HepG2 (cell line): ENCODE measurements at regions not wholly inside any gene's neighbourhood (a gene's known extent, or its start where the extent isn't known, plus 50 kb on each side); places are given as distances from the start of the nearest gene placed in this dataset.

Experiments used
- ATAC-seq: fragments of 200-7000 bp; cut with Tn5 transposase; 3 replicates; pipeline ENCODE4 v1.9.1; 2020; ENCODE audit warnings: mild to moderate bottlenecking, moderate library complexity
- BruUV-seq: library from RNA; stranded (reverse); fragments of 400-500 nt; replicated peaks from 2 replicates; lab custom pipeline; 2021; lab: Mats Ljungman, UMichigan
- CTCF ChIA-PET: fragments of 300-600 bp; formaldehyde crosslinking; extraction: SDS; loops from one replicate; lab custom pipeline; 2021; ENCODE audit warnings: low total read pairs, inconsistent platforms, low intra/inter-chr PET ratio; lab: Yijun Ruan, JAX
- POLR2A ChIA-PET: fragments of 350-600 bp; sonication (Branson Sonifier 250); formaldehyde crosslinking; loops from one replicate; lab custom pipeline; 2020; ENCODE audit warnings: antibody characterized with exemption, inconsistent platforms; lab: Yijun Ruan, JAX
- DNase-seq: peaks from one replicate; pipeline ENCODE4 v3.0.0-alpha.2; 2015; ENCODE audit warnings: low spot score
- FAIRE-seq: peaks from 3 replicates; lab custom pipeline; 2011; peaks lifted over from hg19 to GRCh38; lab: Jason Lieb, UNC
- H2AFZ ChIP-seq: one replicate; pipeline ENCODE4 v1.6.1; 2011; ENCODE audit warnings: low read length, inconsistent platforms
- H3K27ac ChIP-seq: fragments of 300-600 bp; 3 replicates; pipeline ENCODE4 v1.8.0; 2011; ENCODE audit warnings: mixed run types, mild to moderate bottlenecking, mixed read lengths, low read length, inconsistent platforms; ENCODE audit not compliant: insufficient read depth; ENCODE audit errors: extremely low read length
- H3K27me3 ChIP-seq, 2 experiments: fragments of 200-600 bp in 1 of 2; 2 replicates in 1 of 2; 3 replicates in 1 of 2; pipeline versions ENCODE4 v1.6.0 to v1.8.0; 2011; ENCODE audit warnings: low read length in 2 of 2, mild to moderate bottlenecking in 2 of 2, moderate library complexity in 2 of 2, inconsistent platforms in 1 of 2; ENCODE audit not compliant: insufficient read depth in 2 of 2, control insufficient read depth in 1 of 2
- H3K36me3 ChIP-seq, 2 experiments: fragments of 200-600 bp in 1 of 2; replicated peaks in 1 of 2; 2 replicates in 1 of 2; 3 replicates in 1 of 2; pipeline versions ENCODE4 v1.5.1 to v1.8.0; 2011; ENCODE audit warnings: low read length in 2 of 2, inconsistent platforms in 1 of 2; ENCODE audit not compliant: insufficient read depth in 2 of 2, control insufficient read depth in 1 of 2
- H3K4me1 ChIP-seq: 2 replicates; pipeline ENCODE4 v1.5.1; 2012; ENCODE audit warnings: low read length, inconsistent platforms; ENCODE audit not compliant: insufficient read depth
- H3K4me2 ChIP-seq: 2 replicates; pipeline ENCODE4 v1.6.0; 2011; ENCODE audit warnings: low read depth, low read length, inconsistent platforms
- H3K4me3 ChIP-seq, 3 experiments: fragments of 200-600 bp in 1 of 3; sonication (generic), shearing (Covaris generic) in 1 of 3; replicated peaks in 1 of 3; 2 replicates each; pipeline ENCODE4 v1.5.1; 2011 to 2016; ENCODE audit warnings: low read length in 3 of 3, inconsistent platforms in 2 of 3, low read depth in 2 of 3, mild to moderate bottlenecking in 2 of 3, control low read depth in 1 of 3, mixed read lengths in 1 of 3; ENCODE audit not compliant: insufficient read depth in 1 of 3
- H3K79me2 ChIP-seq: one replicate; pipeline ENCODE4 v1.6.1; 2011; ENCODE audit warnings: low read length, inconsistent platforms; ENCODE audit not compliant: insufficient read depth
- H3K9ac ChIP-seq: 2 replicates; pipeline ENCODE4 v1.6.0; 2011; ENCODE audit warnings: mild to moderate bottlenecking, low read depth, low read length, inconsistent platforms; ENCODE audit not compliant: insufficient read depth
- H3K9me3 ChIP-seq: 2 replicates; pipeline ENCODE4 v1.5.1; 2012; ENCODE audit warnings: mild to moderate bottlenecking, low read length
- H4K20me1 ChIP-seq: 2 replicates; pipeline ENCODE4 v1.6.0; 2011; ENCODE audit warnings: inconsistent platforms, mild to moderate bottlenecking, low read length, moderate library complexity; ENCODE audit not compliant: insufficient read depth
- ATF1 ChIP-seq: IDR thresholded peaks from 2 replicates; pipeline ENCODE4 v1.6.1; 2016; ENCODE audit warnings: mild to moderate bottlenecking, control low read depth
- GATA4 ChIP-seq: sonication (generic); IDR thresholded peaks from 2 replicates; pipeline ENCODE4 v1.6.1; 2016; ENCODE audit warnings: antibody characterized with exemption, low read depth, borderline replicate concordance
- GMEB2 ChIP-seq: IDR thresholded peaks from 2 replicates; pipeline ENCODE4 v1.6.1; 2016; ENCODE audit warnings: missing biosample characterization, missing genetic modification reagents, low read depth
- JUND ChIP-seq: sonication (generic); formaldehyde crosslinking; IDR thresholded peaks from 2 replicates; pipeline ENCODE4 v1.8.0; 2022; ENCODE audit warnings: mild to moderate bottlenecking, missing genetic modification reagents
- KMT2B ChIP-seq: IDR thresholded peaks from 2 replicates; pipeline ENCODE4 v1.6.1; 2016; ENCODE audit warnings: missing genetic modification reagents, missing compliant biosample characterization
- SAFB2 ChIP-seq: sonication (generic); formaldehyde crosslinking; IDR thresholded peaks from 2 replicates; pipeline ENCODE4 v1.5.1; 2020; ENCODE audit warnings: missing genetic modification reagents, low read depth, mild to moderate bottlenecking, borderline replicate concordance
- ZBTB49 ChIP-seq: sonication (generic); formaldehyde crosslinking; IDR thresholded peaks from 2 replicates; pipeline ENCODE4 v1.4.0; 2020; ENCODE audit warnings: missing genetic modification reagents, borderline replicate concordance
- ZMAT5 ChIP-seq: sonication (generic); formaldehyde crosslinking; IDR thresholded peaks from 2 replicates; pipeline ENCODE4 v1.5.0; 2020; ENCODE audit warnings: mild to moderate bottlenecking, low read depth, missing genetic modification reagents, borderline replicate concordance
- ZNF296 ChIP-seq: sonication (generic); formaldehyde crosslinking; conservative IDR thresholded peaks from 2 replicates; pipeline ENCODE4 v1.5.0; 2020; ENCODE audit warnings: mild to moderate bottlenecking, missing genetic modification reagents
- ZNF572 ChIP-seq: sonication (generic); formaldehyde crosslinking; IDR thresholded peaks from 2 replicates; pipeline ENCODE4 v1.5.1; 2020; ENCODE audit warnings: mild to moderate bottlenecking, missing genetic modification reagents
- ZNF687 ChIP-seq: sonication (generic); formaldehyde crosslinking; IDR thresholded peaks from 2 replicates; pipeline ENCODE4 v1.5.1; 2020; ENCODE audit warnings: mild to moderate bottlenecking, missing genetic modification reagents, moderate library complexity
- WGBS: methylation state at CpG from one replicate; pipeline ENCODE4 v1.1.6; 2017; ENCODE audit warnings: low lambda C conversion rate; 5-methylcytosine and 5-hydroxymethylcytosine counted together
- in situ Hi-C: cut with HindIII; loops from 2 replicates; pipeline ENCODE4 v1.10.0; 2017; ENCODE audit warnings: low pct_unique_long_range_greater_than_20kb; ENCODE audit not compliant: extremely low pct_ligation_motif_present
- intact Hi-C: fragments of 100-400 bp; cut with micrococcal nuclease; formaldehyde crosslinking; loops from one replicate; pipeline ENCODE4 v1.10.0; 2022; ENCODE audit not compliant: unreplicated experiment

GRCh38 chr3:137866001-137866400 is 101.9 kb downstream of the SOX14 start:
- Histone ChIP-seq H3K4me2 (no peak overlapping the region), H3K9me3 (no peaks in the 10 kb centered on the region), H3K27me3 (no peaks in the 10 kb centered on the region), H3K36me3 (no peaks in the 10 kb centered on the region), H4K20me1 (no peaks in the 10 kb centered on the region), H3K79me2 (no peaks in the 10 kb centered on the region), H2AFZ (no peak overlapping the region), H3K27ac (no peak overlapping the region), H3K9ac (no peak overlapping the region), H3K4me3 (no peak overlapping the region), H3K4me1 (no peaks in the 10 kb centered on the region)
- ATAC-seq (no peak), DNase-seq (no peak), FAIRE-seq (no peak)
- ChIA-PET POLR2A (no interaction called here), CTCF (no interaction called here)
- 0% methylated on average over 2 of the region's 2 CpGs for WGBS
- BruUV-seq, result no TSS peak
- in situ Hi-C loops, result no loop called here
- intact Hi-C loops, result no loop called here
- TF ChIP-seq ZBTB49, result no peak
- TF ChIP-seq JUND (CRISPR knock-in tag), result no peak
- no peak for TF ChIP-seq ZNF572

- Histone ChIP-seq H3K9ac (no peak overlapping the region), H3K9me3 (no peaks in the 10 kb centered on the region), H3K4me2 (no peak overlapping the region), H3K27me3 (no peaks in the 10 kb centered on the region), H3K36me3 (no peaks in the 10 kb centered on the region), H3K4me1 (no peaks in the 10 kb centered on the region), H4K20me1 (no peaks in the 10 kb centered on the region), H2AFZ (no peak overlapping the region), H3K79me2 (no peaks in the 10 kb centered on the region), H3K27ac (no peak overlapping the region), H3K4me3 (no peak overlapping the region)
- DNase-seq, result no peak
- ChIA-PET POLR2A (no interaction called here), CTCF (no interaction called here)
- BruUV-seq, result no TSS peak
- in situ Hi-C loops (no loop called here), intact Hi-C loops (no loop called here)
- ATAC-seq, result no peak
- whole genome bisulfite sequencing, result 0% methylated on average over 1 of the region's 4 CpGs
- FAIRE-seq, result no peak
- no peak for TF ChIP-seq GATA4
- TF ChIP-seq GMEB2 (CRISPR knock-in tag), result no peak
- TF ChIP-seq ZNF687 (CRISPR knock-in tag), result no peak
- no peak for TF ChIP-seq ATF1 (CRISPR knock-in tag)
- no peak for TF ChIP-seq ZMAT5 (CRISPR knock-in tag)
- TF ChIP-seq KMT2B, result no peak
- no peak for TF ChIP-seq SAFB2 (CRISPR knock-in tag)
- no peak for TF ChIP-seq ZNF296 (CRISPR knock-in tag)
These were observed 102.8 kb downstream of the SOX14 start for GRCh38 chr3:137866933-137867332.
